ENCODE measurements at regions not wholly inside any gene's neighbourhood (a gene's known extent, or its start where the extent isn't known, plus 50 kb on each side); places are given as distances from the start of the nearest gene placed in this dataset.

DNA sequence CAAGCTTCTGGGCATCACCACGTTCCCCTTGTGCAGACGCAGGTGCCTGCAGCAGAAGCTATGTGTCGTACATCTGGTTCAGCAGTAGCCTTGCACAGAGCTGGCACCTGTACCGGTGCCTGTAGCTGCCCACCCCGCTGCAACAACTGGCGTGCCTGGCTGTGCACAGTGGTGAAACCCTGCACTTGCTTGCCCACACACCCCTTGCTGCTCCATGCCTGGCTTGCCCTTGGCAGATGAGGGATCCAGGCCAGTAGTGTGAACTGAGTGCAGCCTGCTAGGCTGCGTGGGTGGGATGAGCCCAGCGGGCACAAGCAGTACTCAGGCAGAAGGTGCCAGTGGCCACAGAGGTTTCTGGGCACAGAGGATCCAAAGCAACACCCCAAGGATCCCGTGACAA lies 528.4 kb downstream of the PPARGC1A start:
- Histone ChIP-seq H3K4me3 (no peak overlapping the region), H3K4me1 (no peaks in the 10 kb centered on the region), H3K9me3 (no peaks in the 10 kb centered on the region), H3K27me3 (no peaks in the 10 kb centered on the region), H3K36me3 (no peaks in the 10 kb centered on the region), H3K27ac (no peak overlapping the region)
- peak in 1 of 2 donors; percentile 44 for ATAC-seq (ENCODE audit: low FRiP score in 2 of 2)
- DNase-seq = peak in 1 of 2 donors; percentile 36
- WGBS, 2 donors = 80 to 95% methylated on average over 1 to 9 of the region's 9 CpGs
- no peak for TF ChIP-seq POLR2AphosphoS5 (IDR thresholded peaks at IDR 0.05)
- TF ChIP-seq POLR2A (IDR thresholded peaks at IDR 0.05) = no peak
- TF ChIP-seq, protein P1, sequence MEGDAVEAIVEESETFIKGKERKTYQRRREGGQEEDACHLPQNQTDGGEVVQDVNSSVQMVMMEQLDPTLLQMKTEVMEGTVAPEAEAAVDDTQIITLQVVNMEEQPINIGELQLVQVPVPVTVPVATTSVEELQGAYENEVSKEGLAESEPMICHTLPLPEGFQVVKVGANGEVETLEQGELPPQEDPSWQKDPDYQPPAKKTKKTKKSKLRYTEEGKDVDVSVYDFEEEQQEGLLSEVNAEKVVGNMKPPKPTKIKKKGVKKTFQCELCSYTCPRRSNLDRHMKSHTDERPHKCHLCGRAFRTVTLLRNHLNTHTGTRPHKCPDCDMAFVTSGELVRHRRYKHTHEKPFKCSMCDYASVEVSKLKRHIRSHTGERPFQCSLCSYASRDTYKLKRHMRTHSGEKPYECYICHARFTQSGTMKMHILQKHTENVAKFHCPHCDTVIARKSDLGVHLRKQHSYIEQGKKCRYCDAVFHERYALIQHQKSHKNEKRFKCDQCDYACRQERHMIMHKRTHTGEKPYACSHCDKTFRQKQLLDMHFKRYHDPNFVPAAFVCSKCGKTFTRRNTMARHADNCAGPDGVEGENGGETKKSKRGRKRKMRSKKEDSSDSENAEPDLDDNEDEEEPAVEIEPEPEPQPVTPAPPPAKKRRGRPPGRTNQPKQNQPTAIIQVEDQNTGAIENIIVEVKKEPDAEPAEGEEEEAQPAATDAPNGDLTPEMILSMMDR (IDR thresholded peaks at IDR 0.05) = no peak
- TF ChIP-seq EP300 (IDR thresholded peaks at IDR 0.05) = no peak

DNA sequence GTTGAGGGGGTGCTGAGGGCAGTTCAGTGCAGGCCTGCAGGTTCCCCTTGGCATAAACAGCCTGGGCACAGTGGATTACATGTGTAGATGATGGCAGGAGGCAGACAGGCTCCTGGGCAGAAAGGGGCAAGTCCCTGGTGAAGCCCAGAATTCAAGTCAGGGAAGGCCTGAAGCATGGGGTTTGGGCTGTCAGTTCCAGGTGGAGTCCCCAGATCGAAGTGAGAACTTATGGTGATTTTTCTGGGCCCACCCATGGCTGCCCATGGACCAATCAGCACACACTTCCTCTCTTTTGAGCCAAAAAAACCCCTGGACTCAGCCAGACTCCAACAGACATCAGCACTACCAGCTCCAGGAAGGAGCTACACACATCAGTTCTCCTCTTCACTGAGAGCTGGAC lies 529.1 kb downstream of the PPARGC1A start:
- no peak overlapping the region for H3K27ac ChIP-seq
- TF ChIP-seq POLR2A (IDR thresholded peaks at IDR 0.05) = no peak
- no peak for TF ChIP-seq POLR2AphosphoS5 (IDR thresholded peaks at IDR 0.05)
- TF ChIP-seq, protein P1 (IDR thresholded peaks at IDR 0.05) = no peak
- no peak for TF ChIP-seq EP300 (IDR thresholded peaks at IDR 0.05)
- no peak overlapping the region for H3K4me3 ChIP-seq
- no peaks in the 10 kb centered on the region for H3K9me3 ChIP-seq
- no peaks in the 10 kb centered on the region for H3K27me3 ChIP-seq
- ATAC-seq (ENCODE audit: low FRiP score in 2 of 2) = no peak
- DNase-seq = no peak
- WGBS, 2 donors = 86% methylated on average over 1 of the region's 1 CpG; no CpG with 5 or more reads in 1 of the 2 donors
- H3K36me3 ChIP-seq = no peaks in the 10 kb centered on the region
- H3K4me1 ChIP-seq = no peaks in the 10 kb centered on the region

DNA sequence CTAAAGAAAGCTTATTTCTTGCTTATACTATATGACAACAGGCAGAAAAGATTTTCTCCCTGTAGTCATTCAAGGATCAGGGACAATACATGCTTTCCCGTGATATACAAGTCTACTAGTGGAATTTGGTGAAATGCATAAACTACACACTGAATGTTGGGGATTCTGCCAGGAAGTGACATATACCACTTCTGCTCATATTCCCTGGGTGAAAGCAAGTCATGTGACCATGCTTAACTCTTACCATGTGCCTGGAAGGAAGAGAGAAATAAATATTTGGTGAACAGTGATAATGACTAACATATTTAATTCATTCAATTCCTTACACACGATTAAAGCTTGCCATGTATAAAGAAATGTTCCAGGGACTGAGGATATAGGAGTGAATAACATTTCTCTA lies 534.6 kb downstream of the PPARGC1A start:
- Histone ChIP-seq H3K9me3 (no peaks in the 10 kb centered on the region), H3K27me3 (no peaks in the 10 kb centered on the region), H3K27ac (no peak overlapping the region), H3K4me1 (no peaks in the 10 kb centered on the region), H3K4me3 (no peak overlapping the region), H3K36me3 (no peaks in the 10 kb centered on the region)
- ATAC-seq (ENCODE audit: low FRiP score in 2 of 2) (no peak), DNase-seq (no peak)
- WGBS, 2 donors = 67 to 69% methylated on average over 2 of the region's 2 CpGs
- TF ChIP-seq EP300 (IDR thresholded peaks at IDR 0.05) = no peak
- TF ChIP-seq POLR2A (IDR thresholded peaks at IDR 0.05) = no peak
- TF ChIP-seq POLR2AphosphoS5 (IDR thresholded peaks at IDR 0.05) = no peak
- TF ChIP-seq, protein P1 (IDR thresholded peaks at IDR 0.05) = no peak

DNA sequence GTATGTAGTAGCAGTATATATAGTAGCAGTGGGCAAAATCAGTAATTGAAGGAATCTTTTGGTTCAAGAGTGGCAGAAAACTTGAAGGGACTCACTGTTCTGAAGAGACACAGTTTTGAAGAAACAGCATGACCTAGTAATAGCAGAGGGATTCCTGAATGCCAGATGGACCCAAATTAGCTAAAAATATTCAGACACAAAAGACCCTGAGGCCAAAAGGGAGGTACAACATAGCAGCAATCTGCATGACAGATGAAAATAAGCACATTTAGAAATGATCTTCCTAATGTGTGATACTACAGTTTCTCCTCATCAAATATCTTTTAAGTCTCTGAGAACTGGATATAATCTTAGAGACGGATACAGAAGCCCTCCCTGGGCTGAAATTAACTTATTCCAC lies 536.6 kb downstream of the PPARGC1A start:
- Histone ChIP-seq H3K27ac (no peak overlapping the region), H3K27me3 (no peaks in the 10 kb centered on the region), H3K36me3 (no peaks in the 10 kb centered on the region), H3K9me3 (no peaks in the 10 kb centered on the region), H3K4me1 (no peaks in the 10 kb centered on the region), H3K4me3 (no peak overlapping the region)
- TF ChIP-seq POLR2AphosphoS5 (IDR thresholded peaks at IDR 0.05) (no peak), EP300 (IDR thresholded peaks at IDR 0.05) (no peak), POLR2A (IDR thresholded peaks at IDR 0.05) (no peak)
- TF ChIP-seq, protein P1 (IDR thresholded peaks at IDR 0.05) = no peak
- no peak for ATAC-seq (ENCODE audit: low FRiP score in 2 of 2)
- WGBS, 2 donors = 75 to 83% methylated on average over 1 of the region's 1 CpG
- no peak for DNase-seq

DNA sequence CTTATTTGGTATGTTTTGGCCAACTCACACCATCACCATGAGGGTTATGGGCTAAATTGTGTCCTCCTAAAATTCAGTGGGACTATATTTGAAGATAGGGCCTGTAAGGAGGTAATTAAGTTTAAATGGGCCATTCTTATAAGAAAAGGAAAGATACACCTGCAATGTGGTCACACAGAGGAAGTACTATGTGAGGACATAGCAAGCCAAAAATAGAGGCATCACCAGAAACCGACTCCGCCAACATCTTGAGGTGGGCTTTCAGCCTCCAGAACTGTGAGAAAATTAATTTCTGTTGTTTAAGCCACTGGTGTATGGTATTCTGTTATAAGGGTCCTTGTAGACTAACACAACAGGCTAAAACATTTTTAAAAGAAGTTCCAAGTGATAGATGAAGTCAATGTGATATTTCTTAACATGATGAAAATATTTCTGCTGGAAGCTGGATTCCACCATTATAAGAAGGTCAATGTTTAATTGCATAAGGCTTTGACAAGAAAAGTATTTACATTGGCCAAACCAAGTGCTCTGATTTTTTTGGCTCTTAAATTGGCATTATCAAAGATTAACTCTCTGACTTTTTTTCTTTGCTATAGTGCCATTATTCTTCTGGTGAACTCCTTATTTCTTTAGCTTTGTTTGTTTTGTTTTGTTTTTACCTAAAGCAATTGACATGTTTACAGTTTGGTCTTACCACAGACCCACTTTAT lies 540.9 kb downstream of the PPARGC1A start:
- no peaks in the 10 kb centered on the region for H3K27me3 ChIP-seq
- DNase-seq (no peak), ATAC-seq (ENCODE audit: low FRiP score in 2 of 2) (no peak)
- H3K27ac ChIP-seq = no peak overlapping the region
- no peak overlapping the region for H3K4me3 ChIP-seq
- H3K4me1 ChIP-seq = no peaks in the 10 kb centered on the region
- H3K9me3 ChIP-seq = no peaks in the 10 kb centered on the region
- WGBS, 2 donors = 73 to 82% methylated on average over 2 of the region's 2 CpGs
- no peak for TF ChIP-seq POLR2A (IDR thresholded peaks at IDR 0.05)
- TF ChIP-seq, protein P1 (IDR thresholded peaks at IDR 0.05) = no peak
- TF ChIP-seq EP300 (IDR thresholded peaks at IDR 0.05) = no peak
- no peak for TF ChIP-seq POLR2AphosphoS5 (IDR thresholded peaks at IDR 0.05)
- no peaks in the 10 kb centered on the region for H3K36me3 ChIP-seq
